Activated CD8-positive, alpha-beta T cell treated with anti-CD3 and anti-CD28 coated beads for 36 hours (primary cell): ENCODE measurements at regions not wholly inside any gene's neighbourhood (a gene's known extent, or its start where the extent isn't known, plus 50 kb on each side); places are given as distances from the start of the nearest gene placed in this dataset.

ENCODE experiments used
- ATAC-seq: fragments of 200-7000 bp; cut with Tn5 transposase; one replicate; pipeline ENCODE4 v1.10.0; 2021; ENCODE audit warnings: mild to moderate bottlenecking, moderate library complexity
- CTCF ChIA-PET: fragments of 350-600 bp; sonication (Branson Sonifier 250); formaldehyde crosslinking; loops from one replicate; lab custom pipeline; 2021; ENCODE audit warnings: antibody characterized with exemption; lab: Charles Lee
- POLR2A ChIA-PET: fragments of 350-600 bp; sonication (Branson Sonifier 250); formaldehyde crosslinking; loops from one replicate; lab custom pipeline; 2021; ENCODE audit warnings: antibody characterized with exemption; lab: Charles Lee
- DNase-seq: peaks from one replicate; pipeline ENCODE4 v3.0.0-alpha.2; 2020
- H3K27ac Mint-ChIP-seq: one replicate; pipeline ENCODE4 v1.8.0; 2021; ENCODE audit warnings: mild to moderate bottlenecking, mixed read lengths
- H3K27me3 Mint-ChIP-seq: one replicate; pipeline ENCODE4 v1.8.0; 2021; ENCODE audit warnings: mixed read lengths
- H3K36me3 Mint-ChIP-seq: one replicate; pipeline ENCODE4 v1.8.0; 2021; ENCODE audit warnings: low read depth, mixed read lengths
- H3K4me1 Mint-ChIP-seq: one replicate; pipeline ENCODE4 v1.8.0; 2021; ENCODE audit warnings: low read depth, mixed read lengths
- H3K4me3 Mint-ChIP-seq: one replicate; pipeline ENCODE4 v1.8.0; 2021; ENCODE audit warnings: mild to moderate bottlenecking, moderate library complexity, mixed read lengths
- H3K9me3 Mint-ChIP-seq: one replicate; pipeline ENCODE4 v1.8.0; 2021; ENCODE audit warnings: mixed read lengths
- intact Hi-C: fragments of 100-400 bp; cut with micrococcal nuclease; formaldehyde crosslinking; loops from one replicate; pipeline ENCODE4 v1.10.0; 2022
- TF ChIP-seq, protein P1 (sequence below): fragments of 200-600 bp; IDR thresholded peaks from one replicate; pipeline ENCODE4 v1.8.0; 2022; ENCODE audit warnings: antibody characterized with exemption, mild to moderate bottlenecking

DNA sequence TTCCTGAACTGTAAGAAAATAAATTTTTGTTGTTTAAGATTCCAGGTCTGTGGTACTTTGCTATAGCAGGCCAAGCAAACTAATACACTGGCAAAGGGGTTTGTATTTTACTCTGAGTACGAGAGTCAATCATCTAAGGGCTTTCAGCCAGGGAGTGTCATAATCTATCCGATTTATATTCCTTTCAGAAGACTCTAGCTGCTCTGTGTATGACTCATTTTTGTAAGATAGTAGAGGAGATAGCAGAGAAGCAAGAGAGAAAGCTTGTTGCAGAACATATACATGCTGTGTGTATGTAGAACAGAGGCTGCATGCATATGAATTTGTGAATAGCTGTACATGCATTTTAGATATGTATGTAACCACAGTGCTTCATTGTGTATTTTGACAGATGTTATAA, 577.9 kb upstream of the EPHA6 start:
- ChIA-PET POLR2A (no interaction called here), CTCF (no interaction called here)
- no peaks in the 10 kb centered on the region for H3K36me3 Mint-ChIP-seq
- no peak overlapping the region for H3K4me3 Mint-ChIP-seq
- no peaks in the 10 kb centered on the region for H3K4me1 Mint-ChIP-seq
- ATAC-seq (no peak), DNase-seq (no peak)
- peaks cover 2% of the 10 kb centered on the region for H3K9me3 Mint-ChIP-seq
- H3K27ac Mint-ChIP-seq: no peak overlapping the region
- no peaks in the 10 kb centered on the region for H3K27me3 Mint-ChIP-seq
- intact Hi-C loops: no loop called here
- TF ChIP-seq, protein P1, sequence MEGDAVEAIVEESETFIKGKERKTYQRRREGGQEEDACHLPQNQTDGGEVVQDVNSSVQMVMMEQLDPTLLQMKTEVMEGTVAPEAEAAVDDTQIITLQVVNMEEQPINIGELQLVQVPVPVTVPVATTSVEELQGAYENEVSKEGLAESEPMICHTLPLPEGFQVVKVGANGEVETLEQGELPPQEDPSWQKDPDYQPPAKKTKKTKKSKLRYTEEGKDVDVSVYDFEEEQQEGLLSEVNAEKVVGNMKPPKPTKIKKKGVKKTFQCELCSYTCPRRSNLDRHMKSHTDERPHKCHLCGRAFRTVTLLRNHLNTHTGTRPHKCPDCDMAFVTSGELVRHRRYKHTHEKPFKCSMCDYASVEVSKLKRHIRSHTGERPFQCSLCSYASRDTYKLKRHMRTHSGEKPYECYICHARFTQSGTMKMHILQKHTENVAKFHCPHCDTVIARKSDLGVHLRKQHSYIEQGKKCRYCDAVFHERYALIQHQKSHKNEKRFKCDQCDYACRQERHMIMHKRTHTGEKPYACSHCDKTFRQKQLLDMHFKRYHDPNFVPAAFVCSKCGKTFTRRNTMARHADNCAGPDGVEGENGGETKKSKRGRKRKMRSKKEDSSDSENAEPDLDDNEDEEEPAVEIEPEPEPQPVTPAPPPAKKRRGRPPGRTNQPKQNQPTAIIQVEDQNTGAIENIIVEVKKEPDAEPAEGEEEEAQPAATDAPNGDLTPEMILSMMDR: no peak

DNA sequence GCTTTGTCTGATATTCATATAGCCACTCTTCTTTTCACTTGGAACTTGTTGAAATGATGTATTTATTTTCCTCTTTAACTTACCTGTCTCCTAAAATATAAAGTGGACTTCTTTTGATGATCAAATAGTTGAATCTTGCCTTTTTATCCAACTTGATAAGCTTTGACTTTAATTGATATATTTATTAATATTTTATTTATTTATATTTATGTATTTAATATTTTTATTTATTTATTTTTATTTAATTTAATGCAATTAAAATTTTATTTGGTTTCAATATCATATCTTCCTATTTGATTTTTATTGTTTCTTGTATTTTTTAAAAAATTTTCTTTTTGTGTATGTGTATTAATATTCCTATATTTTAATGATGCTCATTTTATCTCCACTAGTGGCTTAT, 555.1 kb upstream of the EPHA6 start:
- no peak overlapping the region for H3K27ac Mint-ChIP-seq
- ATAC-seq (no peak), DNase-seq (no peak)
- no peaks in the 10 kb centered on the region for H3K4me1 Mint-ChIP-seq
- intact Hi-C loops: no loop called here
- H3K9me3 Mint-ChIP-seq: peaks cover 15% of the 10 kb centered on the region
- no peaks in the 10 kb centered on the region for H3K27me3 Mint-ChIP-seq
- TF ChIP-seq, protein P1: no peak
- H3K4me3 Mint-ChIP-seq: no peak overlapping the region
- no peaks in the 10 kb centered on the region for H3K36me3 Mint-ChIP-seq
- CTCF ChIA-PET: no interaction called here
- POLR2A ChIA-PET: no interaction called here

DNA sequence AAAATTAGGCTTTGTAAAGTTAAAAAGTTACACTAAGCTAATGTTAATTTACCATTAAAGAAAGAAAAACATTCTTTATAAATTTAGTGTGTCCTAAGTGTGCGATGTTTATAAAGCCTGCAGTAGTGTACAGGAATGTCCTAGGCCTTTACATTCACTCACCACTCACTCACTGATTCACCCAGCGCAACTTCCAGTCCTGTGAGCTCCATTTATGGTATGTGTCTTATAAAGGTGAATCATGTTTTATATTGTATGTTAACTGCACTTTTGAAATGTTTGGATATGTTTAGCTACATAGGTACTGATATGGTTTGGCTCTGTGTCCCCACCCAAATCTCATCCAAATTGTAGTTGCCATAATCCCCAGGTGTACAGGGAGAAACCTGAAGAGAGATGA, 549.7 kb upstream of the EPHA6 start:
- Mint-ChIP-seq H3K9me3 (peaks cover 12% of the 10 kb centered on the region), H3K36me3 (no peaks in the 10 kb centered on the region), H3K4me3 (no peak overlapping the region), H3K27ac (no peak overlapping the region), H3K4me1 (no peaks in the 10 kb centered on the region), H3K27me3 (no peaks in the 10 kb centered on the region)
- intact Hi-C loops: no loop called here
- DNase-seq (no peak), ATAC-seq (no peak)
- ChIA-PET POLR2A (no interaction called here), CTCF (no interaction called here)
- TF ChIP-seq, protein P1: no peak

DNA sequence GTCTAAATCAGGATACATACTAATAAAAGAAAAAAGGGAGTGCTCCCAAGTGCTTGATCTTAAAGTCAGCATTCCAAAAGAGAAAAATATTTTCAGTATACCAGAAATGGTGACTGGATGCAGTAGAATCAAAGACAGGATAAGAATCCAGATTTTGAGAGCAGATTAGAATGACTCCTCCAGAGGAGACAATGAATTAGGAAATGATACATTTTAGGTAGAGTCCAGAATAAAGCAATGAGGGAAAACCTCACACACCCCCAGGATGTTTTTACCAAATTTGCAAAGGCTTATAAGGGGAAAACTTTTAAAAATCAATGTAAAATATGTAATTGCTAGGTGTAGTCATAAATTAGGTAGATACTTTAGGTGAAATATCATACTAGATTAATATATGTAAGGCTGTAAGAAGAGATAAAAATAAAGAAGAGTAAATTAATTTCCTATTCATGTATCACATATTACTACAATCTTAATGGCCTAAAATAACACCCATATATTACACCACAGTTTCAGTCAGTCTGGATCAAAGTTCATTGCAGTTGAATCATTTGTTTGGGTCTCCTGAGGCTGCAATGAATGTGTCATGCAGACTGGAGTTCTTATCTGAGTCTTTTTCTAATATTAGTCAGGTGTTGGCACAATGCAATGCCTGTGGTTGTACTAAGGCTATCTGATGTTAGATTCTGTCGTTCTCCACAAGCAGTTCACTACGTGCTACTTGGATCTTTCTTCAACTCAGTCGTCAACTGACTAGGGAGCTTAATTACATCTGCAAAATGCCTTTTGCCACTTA, 547.8 kb upstream of the EPHA6 start:
- TF ChIP-seq, protein P1: no peak
- POLR2A ChIA-PET: no interaction called here
- H3K36me3 Mint-ChIP-seq: no peaks in the 10 kb centered on the region
- no peak overlapping the region for H3K27ac Mint-ChIP-seq
- H3K27me3 Mint-ChIP-seq: no peaks in the 10 kb centered on the region
- DNase-seq: no peak
- no peak for ATAC-seq
- CTCF ChIA-PET: no interaction called here
- peaks cover 5% of the 10 kb centered on the region for H3K9me3 Mint-ChIP-seq
- no peaks in the 10 kb centered on the region for H3K4me1 Mint-ChIP-seq
- intact Hi-C loops: no loop called here
- H3K4me3 Mint-ChIP-seq: no peak overlapping the region

DNA sequence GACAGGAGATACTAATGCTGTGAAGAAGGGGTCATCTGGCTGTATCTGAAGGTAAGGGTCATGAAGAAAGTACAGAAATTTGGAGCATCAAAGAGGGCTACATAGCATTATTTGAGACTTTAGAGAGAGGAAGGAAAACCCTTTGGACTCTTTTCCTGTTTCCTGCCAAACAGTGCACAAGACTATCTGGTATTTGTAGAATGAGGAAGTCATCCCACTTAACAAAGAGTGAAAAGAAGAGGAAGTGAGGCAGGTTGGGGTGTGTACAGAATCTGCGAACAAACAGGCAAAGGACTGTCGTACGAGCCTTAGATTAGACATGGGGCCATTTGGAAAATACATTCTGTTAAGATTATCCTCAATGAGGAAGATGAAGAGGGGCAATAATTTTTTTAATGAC, 546.8 kb upstream of the EPHA6 start:
- intact Hi-C loops: no loop called here
- H3K27ac Mint-ChIP-seq: no peak overlapping the region
- DNase-seq: no peak
- POLR2A ChIA-PET: no interaction called here
- H3K4me1 Mint-ChIP-seq: no peaks in the 10 kb centered on the region
- peaks cover 6% of the 10 kb centered on the region for H3K9me3 Mint-ChIP-seq
- CTCF ChIA-PET: no interaction called here
- H3K36me3 Mint-ChIP-seq: no peaks in the 10 kb centered on the region
- H3K4me3 Mint-ChIP-seq: no peak overlapping the region
- TF ChIP-seq, protein P1: no peak
- H3K27me3 Mint-ChIP-seq: no peaks in the 10 kb centered on the region
- ATAC-seq: no peak
